PC-9 (cell line): ENCODE measurements at regions not wholly inside any gene's neighbourhood (a gene's known extent, or its start where the extent isn't known, plus 50 kb on each side); places are given as distances from the start of the nearest gene placed in this dataset.

ENCODE experiments used
- CTCF ChIP-seq: fragments of 200-600 bp; sonication (generic); conservative IDR thresholded peaks from 2 replicates; pipeline ENCODE4 v1.6.1; 2017; ENCODE audit warnings: mixed run types, antibody characterized with exemption, mild to moderate bottlenecking, moderate library complexity
- EZH2 ChIP-seq: fragments of 200-600 bp; sonication (generic); IDR thresholded peaks from 2 replicates; pipeline ENCODE4 v1.8.0; 2017; ENCODE audit warnings: antibody characterized with exemption, low read depth

DNA sequence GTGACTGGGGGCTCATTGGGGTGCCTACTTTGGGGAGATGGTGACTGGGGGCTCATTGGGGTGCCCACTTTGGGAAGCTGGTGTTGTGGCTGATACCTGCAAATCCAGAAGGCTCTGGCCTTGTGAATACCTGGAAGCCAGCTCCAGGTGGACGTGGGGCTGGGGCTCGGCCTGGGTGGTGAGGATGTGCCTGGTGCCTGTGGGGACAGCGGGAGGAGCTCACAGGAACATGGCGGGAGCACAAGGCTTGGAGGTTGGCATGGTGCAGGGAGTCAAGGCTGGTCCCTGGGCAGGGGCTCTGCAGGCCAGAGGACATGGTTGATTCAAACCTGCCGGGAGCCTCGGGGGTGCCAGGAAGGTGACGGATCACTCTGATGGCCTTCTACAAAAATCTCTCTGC, 1165.7 kb downstream of the BRD1 start:
- TF ChIP-seq CTCF: no peak
- no peak for TF ChIP-seq EZH2
